ENCODE measurements at regions not wholly inside any gene's neighbourhood (a gene's known extent, or its start where the extent isn't known, plus 50 kb on each side); places are given as distances from the start of the nearest gene placed in this dataset.

DNA sequence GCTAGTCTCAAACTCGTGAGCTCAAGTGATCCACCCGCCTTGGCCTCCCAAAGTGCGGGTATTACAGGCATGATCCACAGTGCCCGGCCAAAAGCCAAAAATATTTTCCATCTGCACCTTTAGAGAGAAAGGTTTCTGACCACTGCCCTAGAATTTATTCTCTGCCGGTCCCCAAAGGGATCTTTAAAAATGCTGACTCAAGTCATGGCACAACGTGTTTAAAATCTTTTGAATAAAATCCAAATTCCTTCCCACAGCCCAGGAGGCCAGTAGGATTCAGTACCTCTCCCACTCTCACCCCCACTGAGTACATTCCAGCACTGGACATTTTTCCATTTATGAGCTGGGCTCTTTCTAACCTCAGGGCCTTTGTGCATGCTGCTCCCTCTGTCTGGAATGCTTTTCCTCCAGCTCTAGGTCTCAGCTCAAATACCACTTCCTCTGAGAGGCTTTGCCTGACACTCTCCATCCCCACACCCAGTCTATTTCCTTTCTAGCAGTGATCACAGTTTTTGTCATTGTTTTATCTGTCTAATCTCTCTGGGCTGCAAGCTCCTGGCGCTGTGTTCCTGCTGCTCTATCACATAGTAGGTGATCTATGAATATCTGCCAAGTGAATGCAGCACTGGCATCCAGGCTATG lies 502.9 kb downstream of the SHQ1 start:
- DNase-seq (ENCODE audit: low read depth in 3 of 3): no peak

DNA sequence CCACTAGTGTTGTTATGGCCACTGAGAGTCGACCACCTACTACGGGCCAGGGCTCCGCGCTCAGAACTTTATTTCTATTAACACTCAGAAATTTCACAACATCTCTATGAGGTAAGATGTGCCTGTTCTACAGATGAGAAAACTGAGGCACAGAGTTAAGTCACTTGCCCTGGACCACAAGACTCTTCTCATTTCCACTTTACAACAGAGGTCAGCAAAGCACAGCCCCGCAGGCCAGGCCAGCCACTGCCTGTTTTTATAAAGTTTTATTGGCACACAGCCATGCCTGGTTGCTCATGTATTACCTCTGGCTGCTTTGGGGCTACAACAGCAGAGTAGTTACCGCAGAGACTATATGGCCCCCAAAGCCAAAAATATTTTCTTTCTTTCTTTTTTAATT lies 503.6 kb downstream of the SHQ1 start:
- DNase-seq (ENCODE audit: low read depth in 3 of 3): no peak

DNA sequence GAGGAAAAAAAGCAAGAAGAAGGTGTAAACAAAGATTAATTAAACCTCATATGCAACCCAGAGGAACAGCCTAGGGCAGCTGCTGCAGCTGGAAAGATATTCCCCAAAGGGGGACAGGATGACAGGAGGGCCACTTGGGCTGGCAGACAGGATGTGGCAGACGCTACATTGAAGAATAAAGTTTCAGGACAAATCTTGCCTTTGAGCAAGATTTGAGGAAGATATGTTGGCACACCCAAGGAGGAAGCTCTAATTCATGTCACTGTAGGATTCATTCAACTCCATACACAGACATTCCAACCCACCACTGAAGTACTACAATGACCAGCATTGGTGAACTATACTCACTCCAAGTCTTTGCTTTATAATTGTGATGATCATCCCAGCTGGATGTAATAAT lies 504.0 kb downstream of the SHQ1 start:
- DNase-seq (ENCODE audit: low read depth in 3 of 3): no peak

DNA sequence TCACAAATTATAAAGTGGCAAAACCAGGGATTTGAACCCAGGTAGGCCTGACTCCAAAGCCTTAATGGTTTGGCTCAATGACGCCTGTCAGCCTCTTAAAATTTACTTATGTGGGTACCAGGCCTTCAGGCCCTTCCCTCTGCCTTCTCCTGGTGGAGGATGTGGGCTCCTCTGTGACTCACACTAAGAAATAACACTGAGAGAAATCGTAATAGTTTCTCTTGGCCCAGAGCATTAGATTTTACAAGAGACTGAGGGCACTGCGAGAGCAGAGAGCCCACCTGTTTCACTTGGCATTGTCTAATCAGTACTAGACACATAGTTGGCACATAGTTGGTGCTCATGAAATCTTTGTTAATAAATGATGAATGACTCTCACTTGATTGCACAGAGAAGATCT lies 505.2 kb downstream of the SHQ1 start:
- DNase-seq (ENCODE audit: low read depth in 3 of 3): peak in 1 of 3 experiments; percentile 24

DNA sequence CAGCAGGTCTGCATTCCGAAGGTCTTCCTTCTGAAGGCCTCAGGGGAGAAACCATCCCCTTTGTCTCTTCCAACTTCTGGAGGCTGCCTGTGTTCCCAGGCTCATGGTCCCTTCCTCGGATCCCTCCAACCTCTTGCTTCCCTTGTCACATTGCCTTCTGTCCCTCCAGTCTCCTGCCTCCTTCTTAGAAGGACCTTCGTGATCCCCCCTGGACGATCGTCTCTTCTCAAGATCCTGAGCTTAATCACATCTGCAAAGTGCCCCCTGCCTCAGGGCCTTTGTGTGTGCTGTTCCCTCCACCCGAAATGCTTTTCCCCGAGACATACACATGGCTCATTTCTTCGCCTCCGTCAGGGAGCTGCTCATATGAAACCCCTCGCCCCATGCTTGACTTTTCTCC lies 505.8 kb downstream of the SHQ1 start:
- DNase-seq (ENCODE audit: low read depth in 3 of 3): no peak

DNA sequence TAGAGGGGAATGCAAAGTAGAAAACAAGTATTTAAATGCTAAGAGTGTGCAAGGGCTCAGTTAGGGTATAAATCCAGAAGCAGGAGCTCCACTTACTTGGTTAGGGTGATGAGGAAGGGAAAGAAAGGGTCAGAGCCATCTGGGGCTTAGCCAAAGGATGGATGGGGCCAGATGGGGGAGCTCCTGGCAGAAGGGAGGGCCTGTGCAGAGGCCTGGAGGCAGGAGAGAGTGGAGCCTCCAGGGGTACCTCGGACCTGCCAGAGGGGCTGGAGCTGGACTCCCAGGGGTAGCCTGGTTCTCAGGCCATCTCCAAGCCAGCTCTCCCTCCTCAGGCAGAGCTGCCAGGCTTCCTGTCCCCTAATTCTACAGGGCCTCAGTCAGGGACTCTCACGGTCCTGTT lies 506.3 kb downstream of the SHQ1 start:
- DNase-seq (ENCODE audit: low read depth in 3 of 3): no peak

DNA sequence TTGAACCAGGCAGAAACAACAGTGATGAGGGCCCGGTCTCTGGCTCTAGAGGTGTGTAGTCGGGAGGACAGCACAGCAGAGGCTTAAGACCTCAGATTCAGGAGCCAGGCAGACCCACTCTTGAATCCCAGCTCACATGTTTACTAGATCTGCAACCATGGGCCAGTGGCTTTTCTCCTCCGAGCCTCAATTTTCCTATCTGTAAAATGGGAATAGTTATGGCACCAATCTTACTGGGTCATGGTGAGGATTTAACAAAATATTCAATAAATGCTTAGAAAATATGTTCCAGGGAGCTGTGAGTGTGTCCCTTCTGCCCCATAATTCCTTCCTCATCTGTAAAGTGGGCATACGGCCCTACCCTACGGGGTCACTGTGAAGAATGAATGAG lies 506.9 kb downstream of the SHQ1 start:
- DNase-seq (ENCODE audit: low read depth in 3 of 3): no peak

DNA sequence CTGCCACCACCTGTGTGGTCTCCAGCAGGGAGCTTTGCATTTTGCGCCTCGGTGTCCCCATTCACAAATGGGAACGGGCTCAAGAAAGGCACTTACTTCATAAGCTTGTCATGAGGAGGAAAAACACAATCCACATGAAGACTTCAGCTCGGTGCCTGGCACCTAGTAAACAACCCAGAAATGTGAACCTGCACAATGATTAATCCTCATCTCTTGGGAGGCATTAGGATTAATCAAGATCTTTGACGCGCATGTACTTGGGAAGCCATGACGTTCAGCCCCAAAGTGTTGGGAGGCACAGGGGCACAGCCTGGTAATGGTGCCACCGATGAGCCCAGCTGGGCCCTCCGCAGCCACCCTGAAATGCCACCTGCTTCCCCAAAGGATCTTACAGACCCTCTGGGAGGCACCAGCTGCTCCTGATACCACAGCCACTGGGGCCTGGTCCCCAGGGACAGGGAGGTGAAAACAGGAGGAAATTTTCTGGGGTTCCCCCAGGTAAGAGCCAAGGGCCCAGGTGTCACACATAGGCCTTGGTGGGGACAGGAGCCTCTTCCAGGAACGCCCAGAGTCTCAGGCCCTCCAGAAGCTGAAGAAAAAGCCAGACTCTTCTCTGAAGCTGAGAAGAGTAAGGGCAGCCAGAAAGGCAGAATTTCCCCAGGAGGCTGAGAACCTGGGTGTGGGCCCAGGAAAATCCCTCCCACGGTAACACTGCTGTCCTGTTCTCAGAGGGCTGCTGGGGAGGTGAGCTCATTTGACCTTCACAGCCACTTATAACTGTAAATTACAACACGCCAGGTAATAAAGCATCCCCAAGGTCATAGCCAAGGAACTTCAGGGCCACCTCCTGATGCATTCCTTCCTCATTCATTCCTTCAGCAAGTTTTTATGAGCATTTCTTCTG lies 507.5 kb downstream of the SHQ1 start:
- DNase-seq (ENCODE audit: low read depth in 3 of 3): no peak

DNA sequence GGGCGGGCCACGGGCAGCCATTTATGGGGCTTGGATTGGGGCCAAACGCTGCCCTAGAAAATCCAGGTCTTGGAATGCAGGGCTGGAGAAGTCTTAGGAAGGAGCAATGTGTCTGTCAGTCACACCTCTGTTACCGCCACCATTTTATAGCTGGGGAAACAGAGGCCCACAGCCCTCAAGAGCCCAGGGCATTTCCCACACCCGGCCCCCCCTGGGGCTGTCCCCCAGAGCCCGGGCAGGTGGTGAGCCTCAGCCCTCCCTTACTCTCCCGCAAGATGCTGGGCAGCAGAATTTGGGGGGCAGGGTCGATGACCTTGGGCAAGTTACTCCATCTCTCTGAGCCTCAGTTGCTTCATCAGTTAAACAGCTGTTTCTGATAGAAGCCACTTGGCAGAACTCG lies 508.2 kb downstream of the SHQ1 start:
- no peak for DNase-seq (ENCODE audit: low read depth in 3 of 3)

DNA sequence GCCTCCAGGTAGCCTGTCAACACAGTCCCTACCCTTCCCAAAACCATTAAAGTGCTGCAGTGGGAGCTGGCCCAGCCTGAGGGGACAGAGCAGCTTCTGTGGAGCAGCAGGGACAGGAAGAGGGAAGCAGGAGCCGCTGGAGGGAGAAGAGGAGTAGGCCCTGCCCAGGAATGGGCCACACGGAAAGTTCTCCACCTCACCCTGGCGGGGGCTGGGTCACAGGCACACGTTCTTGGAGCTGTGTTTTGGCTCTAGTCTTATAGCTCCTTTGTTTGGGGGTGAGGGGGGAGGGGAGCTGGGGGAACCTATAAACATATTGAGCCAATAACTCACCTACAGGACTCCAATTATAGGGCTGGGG lies 508.6 kb downstream of the SHQ1 start:
- no peak for DNase-seq (ENCODE audit: low read depth in 3 of 3)

DNA sequence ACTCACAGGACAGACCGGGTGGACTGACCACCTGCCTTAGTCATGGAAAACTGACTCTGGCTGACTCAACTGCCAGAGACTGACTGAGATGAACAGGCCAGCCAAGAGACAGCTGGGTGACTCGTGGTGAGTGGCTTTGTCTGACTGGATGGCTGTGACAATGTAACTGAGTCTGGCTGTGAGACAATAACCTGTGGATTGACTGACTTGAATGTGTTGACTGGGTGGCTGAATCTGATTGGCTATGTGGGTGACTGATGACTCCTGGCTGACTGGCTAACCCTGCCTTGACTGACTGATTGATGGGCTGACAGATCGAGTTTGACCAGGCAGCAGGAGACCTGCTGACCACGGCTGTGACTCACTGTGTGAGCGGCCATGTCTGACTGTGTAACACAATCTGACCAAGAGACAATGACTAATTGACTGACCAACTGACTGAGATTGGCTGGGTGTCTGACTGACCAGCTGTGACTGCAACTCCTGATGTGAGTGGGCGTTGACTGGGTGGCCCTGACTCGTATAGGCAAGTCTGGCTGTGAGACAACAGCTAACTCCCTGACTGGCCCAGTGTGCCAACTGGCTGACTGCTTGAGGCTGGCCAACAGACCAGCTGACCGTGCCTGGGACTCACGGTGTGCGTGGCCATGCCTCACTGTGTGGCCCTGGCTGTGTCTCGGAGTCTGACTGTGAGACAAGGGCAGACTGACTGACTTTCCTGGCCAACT lies 509.1 kb downstream of the SHQ1 start:
- DNase-seq (ENCODE audit: low read depth in 3 of 3): peak; percentile 50 to 70 (median 63)

DNA sequence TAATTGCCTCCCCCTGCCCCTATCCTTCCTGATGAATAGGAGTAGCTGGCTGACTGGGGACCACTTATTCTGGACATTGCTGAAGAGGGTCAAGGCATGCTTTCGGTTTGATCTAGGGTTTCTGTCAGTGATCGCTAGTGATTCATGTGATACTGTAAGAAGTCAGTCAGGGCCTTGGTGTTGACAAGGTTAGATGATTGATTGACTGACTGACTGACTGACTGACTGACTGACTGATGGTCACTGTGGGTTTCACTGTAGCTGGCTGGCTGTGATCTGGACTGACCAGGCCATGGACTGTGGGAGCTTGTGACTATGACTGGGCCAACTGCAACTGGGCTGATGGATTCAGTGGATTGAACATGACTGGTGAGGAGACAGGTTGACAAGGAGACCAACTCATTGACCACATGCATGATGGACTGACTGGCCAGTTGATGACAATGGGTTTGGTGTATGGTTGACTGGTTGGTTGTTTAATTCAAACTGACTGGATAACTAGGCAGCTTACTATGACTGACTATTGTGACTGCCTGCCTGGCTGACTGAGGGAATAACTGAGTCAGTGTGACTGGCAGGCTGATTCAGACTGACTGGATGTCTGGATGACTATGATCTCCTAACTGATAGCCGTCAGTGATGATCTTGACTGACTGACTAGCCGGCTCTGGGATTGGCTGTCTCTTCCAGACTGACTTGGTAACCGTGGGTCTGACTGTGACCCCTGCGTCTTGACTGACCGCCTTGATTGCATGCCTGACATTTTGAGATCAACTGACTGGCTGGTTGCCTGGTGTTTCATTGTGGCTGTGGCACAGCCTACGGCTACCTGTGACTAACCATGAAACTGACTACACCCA lies 509.9 kb downstream of the SHQ1 start:
- peak; percentile 28 to 63 (median 46) for DNase-seq (ENCODE audit: low read depth in 3 of 3)

DNA sequence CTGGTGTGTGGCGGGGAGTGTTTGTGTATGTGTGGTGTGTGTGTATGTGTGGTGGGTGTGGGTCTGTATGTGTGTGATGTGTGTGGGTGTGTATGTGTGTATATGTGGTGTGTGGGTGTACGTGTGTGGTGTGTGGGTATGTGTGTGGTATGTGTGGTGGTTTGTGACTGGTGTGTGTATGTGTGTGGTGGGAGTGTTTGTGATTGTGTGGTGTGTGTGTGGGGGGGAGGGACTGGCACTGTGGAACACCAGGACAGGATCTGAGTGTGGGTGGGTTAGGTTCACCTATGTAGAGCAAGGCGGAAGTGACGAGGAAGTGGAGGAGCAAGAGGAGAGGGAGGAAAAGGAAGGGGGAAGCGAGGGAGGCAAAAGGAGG lies 510.8 kb downstream of the SHQ1 start:
- DNase-seq (ENCODE audit: low read depth in 3 of 3): no peak

DNA sequence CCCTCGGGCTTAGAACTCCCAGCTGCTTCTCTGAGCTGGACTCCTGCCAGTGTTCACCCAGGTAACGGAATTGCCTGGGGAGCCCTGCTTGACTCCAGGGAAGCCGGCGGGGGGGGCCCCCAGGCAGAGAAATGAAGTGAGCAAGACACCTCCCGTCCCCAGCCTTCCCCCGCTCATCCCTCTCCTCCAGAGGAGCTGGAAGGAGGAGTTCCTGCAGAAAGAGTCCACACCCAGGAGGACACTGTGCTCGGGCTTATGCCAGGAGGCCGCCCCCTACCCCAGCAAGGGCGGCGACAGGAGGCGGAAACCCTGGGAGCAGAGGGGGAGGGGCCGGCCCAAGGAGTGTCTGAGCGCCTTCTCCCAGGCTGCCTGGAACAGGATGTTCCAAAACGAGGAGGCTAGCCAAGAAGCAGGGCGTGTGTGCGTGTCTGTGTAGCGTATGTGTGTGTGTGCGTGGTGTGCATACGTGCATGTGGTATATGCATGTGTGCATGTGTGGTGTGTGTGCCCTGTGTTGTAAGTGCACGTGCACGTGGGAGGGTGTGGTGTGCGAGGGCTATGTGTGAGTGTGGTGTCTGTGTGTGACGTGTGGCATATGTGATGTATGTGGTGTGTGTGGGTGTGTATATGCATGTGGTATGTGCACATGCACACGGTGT lies 511.3 kb downstream of the SHQ1 start:
- no peak for DNase-seq (ENCODE audit: low read depth in 3 of 3)

DNA sequence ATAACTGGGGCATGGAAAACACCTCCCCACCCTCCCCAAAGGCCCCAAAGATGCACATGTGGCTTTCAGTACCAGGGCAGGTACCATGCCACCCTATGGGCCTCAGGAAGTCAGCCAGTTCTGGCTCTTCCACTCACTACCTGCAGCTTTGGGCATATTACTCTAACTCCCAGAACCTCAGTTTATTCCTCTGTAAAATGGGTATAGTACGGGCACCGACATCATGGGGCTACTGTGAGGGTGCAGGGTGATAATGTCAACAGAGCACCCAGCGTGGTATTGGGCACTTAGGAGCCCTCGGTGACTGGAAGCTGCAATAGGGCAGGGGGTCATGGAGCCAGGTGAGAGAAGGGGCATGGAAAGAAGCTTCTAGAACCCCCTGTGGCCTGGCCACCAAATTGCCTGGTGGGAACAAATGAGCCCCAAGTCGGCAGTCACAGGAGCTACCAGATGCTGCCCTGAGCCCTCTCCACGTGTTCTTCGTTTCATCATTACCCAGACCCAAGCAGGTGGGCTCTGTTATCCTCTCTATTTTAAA lies 512.1 kb downstream of the SHQ1 start:
- DNase-seq (ENCODE audit: low read depth in 3 of 3): no peak

DNA sequence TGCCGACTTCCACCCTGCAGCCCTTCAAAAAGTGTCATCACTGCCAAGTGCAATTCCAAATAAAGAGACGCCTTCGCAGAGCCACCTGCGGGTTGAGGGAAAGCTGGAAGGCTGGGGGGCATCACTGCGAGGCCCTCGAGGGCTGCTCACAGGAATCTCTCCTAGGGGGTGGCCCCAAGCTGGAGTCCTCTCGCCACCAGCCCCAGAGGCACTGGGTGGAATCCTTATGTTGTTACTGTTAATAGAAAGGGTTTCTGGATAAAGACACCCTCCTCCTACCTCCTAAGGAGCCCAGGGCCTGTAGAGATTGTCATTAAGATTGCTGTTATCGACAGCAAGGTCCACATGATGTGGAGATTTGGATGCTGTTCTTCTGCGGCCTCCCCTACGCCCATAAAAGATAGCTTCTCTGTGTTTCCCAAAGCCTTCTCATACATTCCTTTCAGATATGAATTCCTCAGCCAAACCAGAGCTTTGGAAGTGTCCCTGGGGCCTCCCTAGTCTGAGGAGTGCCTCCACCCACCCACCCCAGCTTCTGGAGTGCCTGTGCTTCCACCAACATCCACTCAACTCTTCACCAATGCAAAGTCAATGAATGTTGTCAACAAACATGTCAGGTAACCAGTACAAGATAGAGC lies 512.7 kb downstream of the SHQ1 start:
- no peak for DNase-seq (ENCODE audit: low read depth in 3 of 3)

DNA sequence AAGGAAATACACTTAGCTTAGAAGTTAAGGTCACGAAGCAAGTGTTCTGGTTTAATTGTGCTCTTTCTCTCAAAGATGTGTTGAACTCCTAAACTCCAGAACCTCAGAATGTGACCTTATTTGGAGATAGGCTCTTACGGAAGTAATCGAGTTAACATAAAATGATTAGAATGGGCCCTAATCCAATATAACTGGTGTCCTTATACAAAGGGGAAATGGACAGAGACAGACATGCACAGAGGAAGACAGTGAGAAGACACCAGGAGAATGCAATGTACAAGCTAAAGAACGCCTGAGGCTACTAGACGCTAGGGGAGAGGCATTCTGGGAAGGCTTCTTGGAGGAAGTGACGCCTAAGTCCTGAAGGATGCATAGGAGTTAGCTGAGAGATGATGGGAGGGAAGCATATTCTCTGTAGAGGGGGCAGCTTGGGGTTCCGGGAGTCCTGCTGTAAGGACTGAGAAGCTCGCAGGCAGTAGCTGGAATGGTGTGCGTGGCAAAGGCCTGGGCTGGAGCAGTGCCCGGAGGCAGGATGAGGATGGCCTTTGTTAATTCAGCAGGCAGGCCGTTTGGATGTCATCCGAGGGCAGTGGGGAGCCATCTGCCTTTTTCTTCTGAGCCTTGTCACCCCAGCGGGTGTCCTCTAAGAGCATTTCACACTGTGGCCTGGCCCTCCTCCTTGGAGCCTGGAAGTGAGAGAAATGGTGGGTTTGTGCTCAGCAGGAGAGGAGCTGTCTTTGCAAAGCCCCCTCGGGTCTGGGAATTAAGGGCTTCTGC lies 513.4 kb downstream of the SHQ1 start:
- DNase-seq (ENCODE audit: low read depth in 3 of 3): no peak

DNA sequence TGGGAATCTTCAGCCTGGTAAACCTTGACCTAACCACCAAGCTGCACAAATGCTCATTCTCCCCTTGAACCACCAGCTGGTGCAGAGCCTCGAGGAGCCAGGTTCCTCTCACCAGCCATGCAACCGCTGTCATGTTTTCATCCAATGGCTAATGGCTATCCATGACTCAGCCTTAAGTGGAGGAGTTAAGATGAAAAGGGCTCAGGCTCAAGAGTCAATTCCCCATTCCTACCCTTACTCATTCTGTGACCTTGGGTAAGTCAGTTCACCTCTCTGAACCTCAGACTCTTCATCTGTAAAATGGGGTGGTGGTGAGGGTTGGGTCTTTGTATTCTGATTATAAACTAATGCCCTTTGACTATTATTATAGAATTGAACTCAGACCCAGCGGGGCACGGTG lies 515.6 kb downstream of the SHQ1 start:
- no peak for DNase-seq (ENCODE audit: low read depth in 3 of 3)

DNA sequence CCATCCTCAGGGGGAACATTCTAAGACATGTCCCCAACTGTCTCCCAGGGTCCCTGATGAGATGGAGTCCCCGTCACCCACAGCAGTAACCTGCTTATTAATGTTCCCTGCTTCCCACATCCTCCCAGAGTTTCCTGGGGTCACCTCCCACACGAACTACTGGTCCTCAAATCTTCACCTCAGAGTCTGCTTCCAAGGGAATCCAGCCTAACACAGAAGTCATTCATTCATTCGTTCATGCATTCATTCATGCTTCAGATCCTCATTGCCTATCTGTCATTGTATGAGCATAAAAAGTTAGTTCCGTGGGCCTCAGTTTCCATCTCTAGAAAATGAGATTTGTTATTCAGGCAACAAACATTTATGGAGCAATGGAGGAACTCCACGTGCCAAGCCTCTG lies 516.2 kb downstream of the SHQ1 start:
- DNase-seq (ENCODE audit: low read depth in 3 of 3): no peak

DNA sequence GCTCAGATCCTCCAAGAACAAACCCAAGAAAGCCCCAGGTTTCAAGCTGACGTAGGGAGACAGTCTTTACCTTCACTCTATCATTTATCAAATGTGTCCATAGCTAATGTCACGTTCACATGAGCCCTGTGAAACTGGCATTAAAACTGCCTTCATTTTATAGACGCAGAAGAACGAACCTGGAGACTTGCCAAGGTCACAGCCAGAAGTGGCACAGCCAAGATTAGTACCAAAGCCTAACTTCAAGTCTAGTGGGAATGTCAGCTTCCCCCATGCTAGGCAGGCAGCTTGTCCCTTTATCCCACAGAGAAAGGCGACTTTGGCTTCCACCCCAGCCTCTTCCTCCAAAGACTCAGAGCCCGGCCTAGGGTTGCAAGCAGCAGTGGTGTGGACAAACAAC lies 517.2 kb downstream of the SHQ1 start:
- no peak for DNase-seq (ENCODE audit: low read depth in 3 of 3)
